Endodermal cell (in vitro differentiated cells): ENCODE measurements at regions not wholly inside any gene's neighbourhood (a gene's known extent, or its start where the extent isn't known, plus 50 kb on each side); places are given as distances from the start of the nearest gene placed in this dataset.

Experiments used
- DNase-seq: peaks from one replicate; pipeline ENCODE4 v3.0.0-alpha.2; 2017
- H3K27ac ChIP-seq: 2 replicates; pipeline ENCODE4 v1.5.1; 2013; ENCODE audit warnings: mild to moderate bottlenecking, low read depth, low read length, moderate library complexity
- H3K27me3 ChIP-seq: 2 replicates; pipeline ENCODE4 v1.6.1; 2013; ENCODE audit warnings: mild to moderate bottlenecking, low read length, moderate library complexity; ENCODE audit not compliant: insufficient read depth, control insufficient read depth, poor library complexity, severe bottlenecking
- H3K36me3 ChIP-seq: 2 replicates; pipeline ENCODE4 v1.7.0; 2013; ENCODE audit warnings: mild to moderate bottlenecking, low read length, moderate library complexity; ENCODE audit not compliant: control insufficient read depth, insufficient read depth
- H3K4me1 ChIP-seq: one replicate; pipeline ENCODE4 v1.7.0; 2013; ENCODE audit warnings: low read length; ENCODE audit not compliant: control insufficient read depth, insufficient read depth
- H3K4me3 ChIP-seq: 2 replicates; pipeline ENCODE4 v1.5.1; 2013; ENCODE audit warnings: mild to moderate bottlenecking, low read length, moderate library complexity
- H3K9ac ChIP-seq: 2 replicates; pipeline ENCODE4 v1.6.1; 2013; ENCODE audit warnings: mild to moderate bottlenecking, low read length, moderate library complexity; ENCODE audit not compliant: poor library complexity, severe bottlenecking; ENCODE audit errors: extremely low read depth
- H3K9me3 ChIP-seq: 2 replicates; pipeline ENCODE4 v1.6.1; 2013; ENCODE audit warnings: mild to moderate bottlenecking, low read length, moderate library complexity; ENCODE audit not compliant: control insufficient read depth
- H3K27ac Mint-ChIP-seq: 2 replicates; pipeline ENCODE4 v1.8.0; 2020; ENCODE audit warnings: mixed read lengths
- H3K27me3 Mint-ChIP-seq: 2 replicates; pipeline ENCODE4 v1.8.0; 2021; ENCODE audit warnings: mild to moderate bottlenecking, mixed read lengths; ENCODE audit not compliant: insufficient read depth
- H3K36me3 Mint-ChIP-seq: 2 replicates; pipeline ENCODE4 v1.8.0; 2020; ENCODE audit warnings: low read depth, mixed read lengths
- H3K4me1 Mint-ChIP-seq: 2 replicates; pipeline ENCODE4 v1.8.0; 2020; ENCODE audit warnings: mixed read lengths
- H3K4me3 Mint-ChIP-seq: 2 replicates; pipeline ENCODE4 v1.8.0; 2020; ENCODE audit warnings: mild to moderate bottlenecking, moderate library complexity, mixed read lengths
- H3K9me3 Mint-ChIP-seq: 2 replicates; pipeline ENCODE4 v1.8.0; 2020; ENCODE audit warnings: mild to moderate bottlenecking, mixed read lengths
- WGBS, 2 experiments: methylation state at CpG; one replicate each; pipeline versions ENCODE4 v1.1.5 to v1.1.7; 2013; ENCODE audit warnings: missing lambda C conversion rate in 2 of 2, mixed read lengths in 1 of 2; ENCODE audit not compliant: insufficient coverage in 1 of 2, insufficient read length in 1 of 2; 5-methylcytosine and 5-hydroxymethylcytosine counted together
- TF ChIP-seq, protein P1 (sequence below): fragments of 200-600 bp; sonication (generic); conservative IDR thresholded peaks from 2 replicates; pipeline ENCODE4 v1.5.0; 2021; ENCODE audit warnings: antibody characterized with exemption, mild to moderate bottlenecking

GRCh38 chr15:77854980-77855379 is 222.3 kb upstream of the LINGO1 start:
- no peaks in the 10 kb centered on the region for H3K36me3 Mint-ChIP-seq
- Histone ChIP-seq H3K36me3 (no peaks in the 10 kb centered on the region), H3K9ac (no peak overlapping the region), H3K4me1 (no peaks in the 10 kb centered on the region), H3K4me3 (no peak overlapping the region), H3K27ac (no peak overlapping the region), H3K27me3 (no peaks in the 10 kb centered on the region), H3K9me3 (no peaks in the 10 kb centered on the region)
- TF ChIP-seq, protein P1, sequence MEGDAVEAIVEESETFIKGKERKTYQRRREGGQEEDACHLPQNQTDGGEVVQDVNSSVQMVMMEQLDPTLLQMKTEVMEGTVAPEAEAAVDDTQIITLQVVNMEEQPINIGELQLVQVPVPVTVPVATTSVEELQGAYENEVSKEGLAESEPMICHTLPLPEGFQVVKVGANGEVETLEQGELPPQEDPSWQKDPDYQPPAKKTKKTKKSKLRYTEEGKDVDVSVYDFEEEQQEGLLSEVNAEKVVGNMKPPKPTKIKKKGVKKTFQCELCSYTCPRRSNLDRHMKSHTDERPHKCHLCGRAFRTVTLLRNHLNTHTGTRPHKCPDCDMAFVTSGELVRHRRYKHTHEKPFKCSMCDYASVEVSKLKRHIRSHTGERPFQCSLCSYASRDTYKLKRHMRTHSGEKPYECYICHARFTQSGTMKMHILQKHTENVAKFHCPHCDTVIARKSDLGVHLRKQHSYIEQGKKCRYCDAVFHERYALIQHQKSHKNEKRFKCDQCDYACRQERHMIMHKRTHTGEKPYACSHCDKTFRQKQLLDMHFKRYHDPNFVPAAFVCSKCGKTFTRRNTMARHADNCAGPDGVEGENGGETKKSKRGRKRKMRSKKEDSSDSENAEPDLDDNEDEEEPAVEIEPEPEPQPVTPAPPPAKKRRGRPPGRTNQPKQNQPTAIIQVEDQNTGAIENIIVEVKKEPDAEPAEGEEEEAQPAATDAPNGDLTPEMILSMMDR = no peak
- no peak overlapping the region for H3K27ac Mint-ChIP-seq
- no peak overlapping the region for H3K4me3 Mint-ChIP-seq
- peak; percentile 41 for DNase-seq
- H3K9me3 Mint-ChIP-seq = peaks cover 3% of the 10 kb centered on the region
- H3K27me3 Mint-ChIP-seq = no peaks in the 10 kb centered on the region
- H3K4me1 Mint-ChIP-seq = peaks cover 13% of the 10 kb centered on the region

- DNase-seq = no peak
Observed at GRCh38 chr15:77853910-77854309, 221.2 kb upstream of the LINGO1 start.

DNA sequence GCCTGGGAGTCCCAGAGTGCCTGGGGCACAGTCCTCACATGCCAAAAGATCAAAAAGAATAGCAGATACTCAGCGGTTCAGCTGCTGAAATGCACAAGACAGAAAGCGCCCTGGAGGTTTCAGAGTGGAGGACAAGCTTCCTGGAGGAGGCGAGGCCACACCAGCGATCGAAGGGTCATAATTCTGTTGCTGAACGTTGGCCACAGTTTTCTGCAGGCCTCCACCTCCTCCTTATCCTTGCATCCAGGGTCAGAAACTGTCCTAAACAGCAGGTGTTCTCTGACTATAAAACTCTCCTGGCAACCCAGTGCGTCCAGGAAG is 220.3 kb upstream of the LINGO1 start:
- Mint-ChIP-seq H3K4me3 (no peak overlapping the region), H3K36me3 (no peaks in the 10 kb centered on the region), H3K9me3 (peaks cover 8% of the 10 kb centered on the region), H3K4me1 (peaks cover 7% of the 10 kb centered on the region), H3K27me3 (no peaks in the 10 kb centered on the region), H3K27ac (no peak overlapping the region)
- no peaks in the 10 kb centered on the region for H3K36me3 ChIP-seq
- 76 to 83% methylated on average over 7 of the region's 7 CpGs for WGBS, 2 experiments
- TF ChIP-seq, protein P1 = no peak
- no peaks in the 10 kb centered on the region for H3K9me3 ChIP-seq
- no peak for DNase-seq
- no peak overlapping the region for H3K4me3 ChIP-seq
- H3K27me3 ChIP-seq = no peaks in the 10 kb centered on the region
- no peaks in the 10 kb centered on the region for H3K4me1 ChIP-seq
- H3K27ac ChIP-seq = no peak overlapping the region
- H3K9ac ChIP-seq = no peak overlapping the region

More at GRCh38 chr15:77853910-77854309, 221.2 kb upstream of the LINGO1 start:
- Histone ChIP-seq H3K36me3 (no peaks in the 10 kb centered on the region), H3K27me3 (no peaks in the 10 kb centered on the region), H3K9ac (no peak overlapping the region), H3K27ac (no peak overlapping the region), H3K4me1 (no peaks in the 10 kb centered on the region), H3K9me3 (no peaks in the 10 kb centered on the region), H3K4me3 (no peak overlapping the region)
- Mint-ChIP-seq H3K4me3 (no peak overlapping the region), H3K4me1 (peaks cover 7% of the 10 kb centered on the region), H3K27me3 (no peaks in the 10 kb centered on the region), H3K9me3 (peaks cover 8% of the 10 kb centered on the region), H3K27ac (no peak overlapping the region), H3K36me3 (no peaks in the 10 kb centered on the region)
- TF ChIP-seq, protein P1 = no peak
- WGBS, 2 experiments = 89 to 94% methylated on average over 6 of the region's 6 CpGs
